H1 (cell line): ENCODE measurements at regions not wholly inside any gene's neighbourhood (a gene's known extent, or its start where the extent isn't known, plus 50 kb on each side); places are given as distances from the start of the nearest gene placed in this dataset.
A peak's percentile ranks its signal among the peaks of the same experiment; 100 is the strongest.

Source experiments
- CTCF ChIA-PET: fragments of 300-600 bp; sonication (Branson Sonifier 250); formaldehyde crosslinking; loops from one replicate; lab custom pipeline; 2021; ENCODE audit not compliant: partially characterized antibody; lab: Charles Lee
- POLR2A ChIA-PET: fragments of 300-600 bp; sonication (Branson Sonifier 250); formaldehyde crosslinking; loops from one replicate; lab custom pipeline; 2021; ENCODE audit warnings: inconsistent platforms; ENCODE audit not compliant: partially characterized antibody; lab: Charles Lee
- DNase-seq, 2 experiments: peaks; one replicate each; pipeline versions ENCODE4 v3.0.0 to v3.0.0-alpha.2; 2010 to 2022; ENCODE audit warnings: low spot score in 2 of 2, low read depth in 1 of 2, mixed read lengths in 1 of 2
- FAIRE-seq: peaks from 2 replicates; lab custom pipeline; 2011; peaks lifted over from hg19 to GRCh38; lab: Jason Lieb, UNC
- H2AFZ ChIP-seq: 2 replicates; pipeline ENCODE4 v1.8.1; 2012; ENCODE audit warnings: low read length, inconsistent platforms
- H2AK5ac ChIP-seq: 2 replicates; pipeline ENCODE4 v1.6.1; 2013; ENCODE audit warnings: low read depth, low read length
- H2BK120ac ChIP-seq: replicated peaks from 2 replicates; pipeline ENCODE3; 2013; ENCODE audit warnings: low read depth, low read length, inconsistent platforms
- H2BK12ac ChIP-seq: 2 replicates; pipeline ENCODE4 v1.6.1; 2013; ENCODE audit warnings: low read depth, low read length
- H2BK15ac ChIP-seq: 2 replicates; pipeline ENCODE4 v1.6.1; 2013; ENCODE audit warnings: low read length
- H2BK20ac ChIP-seq: 2 replicates; pipeline ENCODE4 v1.6.1; 2013; ENCODE audit warnings: low read length
- H2BK5ac ChIP-seq: 2 replicates; pipeline ENCODE4 v1.6.1; 2013; ENCODE audit warnings: low read depth, low read length
- H3K14ac ChIP-seq: 2 replicates; pipeline ENCODE4 v1.6.1; 2013; ENCODE audit warnings: inconsistent platforms; ENCODE audit not compliant: insufficient read length
- H3K18ac ChIP-seq: 2 replicates; pipeline ENCODE4 v1.6.1; 2013; ENCODE audit warnings: low read length; ENCODE audit errors: extremely low read depth
- H3K23ac ChIP-seq: 2 replicates; pipeline ENCODE4 v1.6.1; 2013; ENCODE audit warnings: inconsistent platforms; ENCODE audit not compliant: insufficient read length
- H3K23me2 ChIP-seq: 2 replicates; pipeline ENCODE4 v1.6.1; 2013; ENCODE audit warnings: low read depth, low read length
- H3K27ac ChIP-seq: 2 replicates; pipeline ENCODE4 v1.6.1; 2011; ENCODE audit warnings: low read depth, low read length, inconsistent platforms
- H3K27me3 ChIP-seq, 4 experiments: replicated peaks in 1 of 4; 1 replicate in 1 of 4; 2 replicates in 3 of 4; pipeline versions ENCODE4 v1.6.1 to v1.8.1; 2011 to 2013; ENCODE audit warnings: low read length in 3 of 4, mild to moderate bottlenecking in 3 of 4, inconsistent platforms in 2 of 4, mixed read lengths in 2 of 4, moderate library complexity in 1 of 4; ENCODE audit not compliant: control insufficient read depth in 3 of 4, insufficient read depth in 3 of 4; ENCODE audit errors: extremely low read depth in 1 of 4
- H3K36me3 ChIP-seq, 4 experiments: 2 replicates each; pipeline versions ENCODE4 v1.6.1 to v1.8.1; 2011 to 2013; ENCODE audit warnings: mild to moderate bottlenecking in 4 of 4, low read length in 3 of 4, moderate library complexity in 2 of 4, control low read depth in 1 of 4, inconsistent platforms in 1 of 4; ENCODE audit not compliant: insufficient read depth in 4 of 4, control insufficient read depth in 2 of 4
- H3K4ac ChIP-seq: replicated peaks from 2 replicates; pipeline ENCODE3; 2013; ENCODE audit warnings: low read length, low read depth, mixed read lengths, inconsistent platforms; ENCODE audit not compliant: insufficient read length
- H3K4me1 ChIP-seq, 4 experiments: replicated peaks in 1 of 4; 1 replicate in 1 of 4; 2 replicates in 3 of 4; pipeline versions ENCODE4 v1.6.1 to v1.8.1; 2011 to 2013; ENCODE audit warnings: low read length in 3 of 4, inconsistent platforms in 2 of 4, mixed read lengths in 1 of 4; ENCODE audit not compliant: insufficient read depth in 4 of 4, control insufficient read depth in 3 of 4
- H3K4me2 ChIP-seq, 2 experiments: 2 replicates each; pipeline versions ENCODE4 v1.6.1 to v1.8.1; 2011 to 2013; ENCODE audit warnings: low read depth in 2 of 2, low read length in 2 of 2, control low read depth in 1 of 2, inconsistent platforms in 1 of 2, mild to moderate bottlenecking in 1 of 2; ENCODE audit not compliant: insufficient read depth in 1 of 2
- H3K4me3 ChIP-seq, 4 experiments: fragments of 200-600, 300-600 bp in 1 of 4; sonication (generic), shearing (Covaris generic), sonication (Bioruptor Twin) in 1 of 4; 2 replicates each; pipeline versions ENCODE4 v1.5.1 to v1.8.1; 2011 to 2016; ENCODE audit warnings: low read length in 4 of 4, low read depth in 3 of 4, control low read depth in 2 of 4, inconsistent platforms in 2 of 4, mild to moderate bottlenecking in 2 of 4, mixed read lengths in 1 of 4, moderate library complexity in 1 of 4; ENCODE audit not compliant: insufficient read depth in 2 of 4; ENCODE audit errors: extremely low read depth in 1 of 4
- H3K56ac ChIP-seq: replicated peaks from 2 replicates; pipeline ENCODE3; 2013; ENCODE audit warnings: low read depth, mild to moderate bottlenecking, mixed read lengths, low read length, inconsistent platforms; ENCODE audit not compliant: insufficient read length
- H3K79me1 ChIP-seq: 2 replicates; pipeline ENCODE4 v1.6.1; 2013; ENCODE audit warnings: low read depth, low read length, control low read depth
- H3K79me2 ChIP-seq, 2 experiments: 2 replicates each; pipeline versions ENCODE4 v1.6.1 to v1.8.1; 2012 to 2013; ENCODE audit warnings: low read length in 2 of 2, mild to moderate bottlenecking in 2 of 2, inconsistent platforms in 1 of 2; ENCODE audit not compliant: insufficient read depth in 2 of 2, control insufficient read depth in 1 of 2
- H3K9ac ChIP-seq, 4 experiments: replicated peaks in 1 of 4; 1 replicate in 1 of 4; 2 replicates in 3 of 4; pipeline versions ENCODE4 v1.6.1 to v1.8.1; 2011 to 2013; ENCODE audit warnings: low read depth in 3 of 4, low read length in 3 of 4, control low read depth in 2 of 4, mild to moderate bottlenecking in 2 of 4, moderate library complexity in 2 of 4, inconsistent platforms in 1 of 4; ENCODE audit errors: extremely low read depth in 1 of 4
- H3K9me3 ChIP-seq, 2 experiments: 2 replicates each; pipeline versions ENCODE4 v1.6.1 to v1.8.1; 2012 to 2013; ENCODE audit warnings: mild to moderate bottlenecking in 2 of 2, moderate library complexity in 2 of 2, control low read depth in 1 of 2, inconsistent platforms in 1 of 2, low read depth in 1 of 2, low read length in 1 of 2, mixed read lengths in 1 of 2; ENCODE audit not compliant: insufficient read depth in 2 of 2
- H4K20me1 ChIP-seq, 2 experiments: replicated peaks in 1 of 2; 2 replicates each; pipeline versions ENCODE3 to v1.8.1; 2011 to 2013; ENCODE audit warnings: inconsistent platforms in 2 of 2, low read length in 2 of 2, mild to moderate bottlenecking in 1 of 2; ENCODE audit not compliant: insufficient read depth in 2 of 2, control insufficient read depth in 1 of 2
- H4K5ac ChIP-seq: 2 replicates; pipeline ENCODE4 v1.6.1; 2013; ENCODE audit warnings: low read length, low read depth, mixed read lengths, inconsistent platforms; ENCODE audit not compliant: insufficient read length
- H4K8ac ChIP-seq: 2 replicates; pipeline ENCODE4 v1.8.0; 2013; ENCODE audit warnings: mild to moderate bottlenecking, moderate library complexity, low read length, inconsistent platforms; ENCODE audit not compliant: insufficient read depth; ENCODE audit errors: extremely low read depth
- H4K91ac ChIP-seq: replicated peaks from 2 replicates; pipeline ENCODE3; 2013; ENCODE audit warnings: low read length, mixed read lengths, inconsistent platforms; ENCODE audit not compliant: insufficient read length
- HDAC6 ChIP-seq: IDR thresholded peaks from one replicate; pipeline ENCODE4 v1.7.1; 2012; ENCODE audit warnings: low read depth, mild to moderate bottlenecking, inconsistent platforms, low read length, moderate library complexity
- POLR2A ChIP-seq, 2 experiments: IDR thresholded peaks; 1 replicate in 1 of 2; 2 replicates in 1 of 2; pipeline ENCODE4 v1.6.1; 2011; ENCODE audit warnings: low read depth in 2 of 2, low read length in 2 of 2, mild to moderate bottlenecking in 2 of 2; ENCODE audit errors: control extremely low read depth in 1 of 2
- POU5F1 ChIP-seq: IDR thresholded peaks from 2 replicates; pipeline ENCODE4 v1.6.1; 2011; ENCODE audit warnings: low read depth, mild to moderate bottlenecking, low read length, moderate library complexity
- RAD21 ChIP-seq, 2 experiments: IDR thresholded peaks in 1 of 2; conservative IDR thresholded peaks in 1 of 2; 2 replicates each; pipeline ENCODE4 v1.6.1; 2011; ENCODE audit warnings: low read depth in 2 of 2, low read length in 2 of 2, improper control_type of control experiment in 1 of 2, inconsistent platforms in 1 of 2, mild to moderate bottlenecking in 1 of 2, moderate library complexity in 1 of 2
- SAP30 ChIP-seq: fragments of 300-600 bp; sonication (generic); IDR thresholded peaks from 2 replicates; pipeline ENCODE4 v1.7.1; 2012; ENCODE audit warnings: low read length, moderate library complexity, mild to moderate bottlenecking, inconsistent platforms; ENCODE audit not compliant: insufficient read depth, insufficient replicate concordance
- SRF ChIP-seq: IDR thresholded peaks from 2 replicates; pipeline ENCODE4 v1.6.1; 2011; ENCODE audit warnings: mild to moderate bottlenecking, low read depth, low read length, moderate library complexity
- TBP ChIP-seq: IDR thresholded peaks from 2 replicates; pipeline ENCODE4 v1.6.1; 2011; ENCODE audit warnings: low read depth, low read length, improper control_type of control experiment
- TCF12 ChIP-seq: IDR thresholded peaks from 2 replicates; pipeline ENCODE4 v1.6.1; 2011; ENCODE audit warnings: low read depth, mild to moderate bottlenecking, low read length
- WGBS, 2 experiments: shearing (Covaris generic) in 1 of 2; methylation state at CpG; one replicate each; pipeline versions ENCODE4 v1.1.6 to v1.1.7; 2013 to 2015; ENCODE audit warnings: low lambda C conversion rate in 2 of 2, mixed read lengths in 2 of 2, inconsistent platforms in 1 of 2, low coverage in 1 of 2, missing lambda C conversion rate in 1 of 2; ENCODE audit not compliant: insufficient replicate concordance in 2 of 2, insufficient coverage in 1 of 2, insufficient read length in 1 of 2; ENCODE audit errors: extremely low coverage in 1 of 2, missing lambda C conversion rate in 1 of 2; 5-methylcytosine and 5-hydroxymethylcytosine counted together
- TF ChIP-seq, protein P1 (sequence below): IDR thresholded peaks from 2 replicates; pipeline ENCODE4 v1.6.1; 2012; ENCODE audit warnings: low read length, inconsistent platforms
- TF ChIP-seq, protein P2 (sequence below): IDR thresholded peaks from 2 replicates; pipeline ENCODE4 v1.6.1; 2011; ENCODE audit warnings: low read depth, mild to moderate bottlenecking, low read length; ENCODE audit not compliant: insufficient read depth

DNA sequence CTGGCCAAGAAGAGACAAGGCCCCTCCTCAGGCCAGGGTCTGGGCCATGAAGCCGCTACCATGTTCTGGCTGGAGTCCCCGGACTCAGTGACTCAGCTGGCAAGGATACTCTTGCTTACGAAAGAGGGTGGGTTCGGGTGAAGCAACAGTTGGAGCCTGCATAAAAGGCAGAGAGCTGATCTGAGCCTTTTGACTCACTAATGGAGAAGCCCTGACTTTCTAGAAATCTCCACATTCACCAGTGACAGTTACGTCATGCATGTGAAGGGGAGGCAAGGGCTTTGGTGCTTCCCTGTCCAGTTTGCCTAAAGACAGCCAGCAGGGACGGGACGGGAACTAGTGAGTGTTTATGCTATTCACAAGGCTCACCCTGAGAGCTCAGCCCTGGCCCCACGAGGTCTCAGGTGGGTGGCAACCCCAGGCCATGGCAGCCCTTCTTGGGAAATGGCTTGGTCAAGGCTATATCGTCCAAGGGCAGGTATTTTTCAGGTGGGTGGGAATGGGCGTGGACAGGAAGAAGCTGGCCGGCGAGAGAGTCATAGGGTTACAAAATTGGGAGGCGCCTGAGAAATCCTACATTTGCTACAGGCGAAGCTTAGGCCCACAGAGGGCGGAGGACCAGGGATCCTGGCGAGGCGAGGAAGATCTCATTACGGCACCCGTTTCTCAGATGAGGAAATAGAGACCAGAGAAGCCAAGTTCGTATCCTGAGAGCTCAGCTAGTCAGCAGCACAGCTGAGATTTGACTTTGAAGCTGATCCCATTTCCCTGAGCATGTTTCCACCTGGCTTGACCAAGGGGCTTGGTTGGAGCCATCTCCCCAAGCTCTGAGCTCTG, 314.6 kb downstream of the BCL11B start:
- H3K23ac ChIP-seq, result no peak overlapping the region
- peaks cover 0 to 7% (median 0%) of the 10 kb centered on the region in 4 experiments; a peak in 1 of 7 replicates for H3K4me1 ChIP-seq
- H3K9ac ChIP-seq, result no peak overlapping the region; a peak in 1 of 7 replicates
- no peak overlapping the region for H3K56ac ChIP-seq
- H2BK12ac ChIP-seq, result no peak overlapping the region
- peak overlapping the region; percentile 12; the same call in 1 of the 2 replicates for H4K8ac ChIP-seq
- ChIA-PET POLR2A (no interaction called here), CTCF (interaction anchor here (0.5 to 1.2 kb wide), 5 partner anchors 9 to 299 kb away, joined by 3 read pairs; no protein-coding TSS in a partner anchor)
- no peak for FAIRE-seq
- H3K14ac ChIP-seq, result no peak overlapping the region
- no peak overlapping the region for H2BK20ac ChIP-seq
- no peak overlapping the region for H3K27ac ChIP-seq
- H3K79me1 ChIP-seq, result no peaks in the 10 kb centered on the region
- H4K20me1 ChIP-seq, result no peaks in the 10 kb centered on the region
- H3K36me3 ChIP-seq, result no peaks in the 10 kb centered on the region; a peak in 1 of 8 replicates
- peak overlapping the region; percentile 44; the same call in 1 of the 2 replicates for H2BK5ac ChIP-seq
- no peaks in the 10 kb centered on the region for H3K9me3 ChIP-seq
- H2AK5ac ChIP-seq, result no peak overlapping the region
- H3K4me2 ChIP-seq, result no peak overlapping the region
- H3K4ac ChIP-seq, result no peak overlapping the region
- H2BK15ac ChIP-seq, result no peak overlapping the region
- peak in 1 of 2 experiments; percentile 26 for DNase-seq
- no peak overlapping the region for H2BK120ac ChIP-seq
- no peaks in the 10 kb centered on the region for H3K23me2 ChIP-seq
- no peak overlapping the region for H4K91ac ChIP-seq
- H3K18ac ChIP-seq, result no peak overlapping the region
- WGBS, 2 experiments, result 89% methylated on average over 20 of the region's 20 CpGs; no CpG with 5 or more reads in 1 of the 2 experiments
- H2AFZ ChIP-seq, result no peak overlapping the region
- H3K79me2 ChIP-seq, result no peaks in the 10 kb centered on the region
- H3K4me3 ChIP-seq, result no peak overlapping the region
- H4K5ac ChIP-seq, result no peak overlapping the region
- no peaks in the 10 kb centered on the region for H3K27me3 ChIP-seq
- TF ChIP-seq POU5F1 (no peak), SAP30 (no peak), SRF (no peak), HDAC6 (no peak), TBP (no peak), RAD21 (IDR thresholded peaks at IDR 0.05 in 1 of 2, conservative IDR thresholded peaks at IDR 0.05 in 1 of 2; ENCODE audit: low read depth in 2 of 2, low read length in 2 of 2) (no peak), TCF12 (no peak), POLR2A (IDR thresholded peaks at IDR 0.05; ENCODE audit: control extremely low read depth in 1 of 2, low read depth in 2 of 2, low read length in 2 of 2) (no peak)
- TF ChIP-seq, protein P1, sequence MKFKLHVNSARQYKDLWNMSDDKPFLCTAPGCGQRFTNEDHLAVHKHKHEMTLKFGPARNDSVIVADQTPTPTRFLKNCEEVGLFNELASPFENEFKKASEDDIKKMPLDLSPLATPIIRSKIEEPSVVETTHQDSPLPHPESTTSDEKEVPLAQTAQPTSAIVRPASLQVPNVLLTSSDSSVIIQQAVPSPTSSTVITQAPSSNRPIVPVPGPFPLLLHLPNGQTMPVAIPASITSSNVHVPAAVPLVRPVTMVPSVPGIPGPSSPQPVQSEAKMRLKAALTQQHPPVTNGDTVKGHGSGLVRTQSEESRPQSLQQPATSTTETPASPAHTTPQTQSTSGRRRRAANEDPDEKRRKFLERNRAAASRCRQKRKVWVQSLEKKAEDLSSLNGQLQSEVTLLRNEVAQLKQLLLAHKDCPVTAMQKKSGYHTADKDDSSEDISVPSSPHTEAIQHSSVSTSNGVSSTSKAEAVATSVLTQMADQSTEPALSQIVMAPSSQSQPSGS, result no peak
- TF ChIP-seq, protein P2, sequence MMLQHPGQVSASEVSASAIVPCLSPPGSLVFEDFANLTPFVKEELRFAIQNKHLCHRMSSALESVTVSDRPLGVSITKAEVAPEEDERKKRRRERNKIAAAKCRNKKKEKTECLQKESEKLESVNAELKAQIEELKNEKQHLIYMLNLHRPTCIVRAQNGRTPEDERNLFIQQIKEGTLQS, result no peak
